NCI-H2196 (cell line): ENCODE measurements at regions not wholly inside any gene's neighbourhood (a gene's known extent, or its start where the extent isn't known, plus 50 kb on each side); places are given as distances from the start of the nearest gene placed in this dataset.

Source experiments
- DNase-seq: peaks from one replicate; lab custom pipeline; 2025; ENCODE audit not compliant: unreplicated experiment; lab: John Stamatoyannopoulos, UW

DNA sequence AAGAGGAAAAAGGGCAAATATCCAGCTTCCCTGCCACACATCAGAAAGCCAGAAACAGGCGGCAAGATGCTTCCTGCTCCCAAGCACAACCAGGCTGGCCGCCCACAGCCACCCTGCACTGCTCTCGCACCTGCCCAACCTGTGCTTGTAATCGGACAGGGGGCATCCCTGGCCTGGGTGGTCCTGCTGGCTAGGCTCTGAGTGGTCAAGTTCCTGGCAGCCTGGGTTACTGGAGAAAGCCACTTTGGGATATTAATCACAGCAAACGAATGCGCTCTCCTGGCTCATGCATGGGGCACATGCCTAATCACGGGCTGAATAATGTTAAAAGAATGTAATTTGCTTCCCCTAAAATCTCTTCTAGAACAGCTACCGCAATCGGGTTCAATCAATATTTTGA is 442.4 kb downstream of the MCTP2 start:
- no peak for DNase-seq

DNA sequence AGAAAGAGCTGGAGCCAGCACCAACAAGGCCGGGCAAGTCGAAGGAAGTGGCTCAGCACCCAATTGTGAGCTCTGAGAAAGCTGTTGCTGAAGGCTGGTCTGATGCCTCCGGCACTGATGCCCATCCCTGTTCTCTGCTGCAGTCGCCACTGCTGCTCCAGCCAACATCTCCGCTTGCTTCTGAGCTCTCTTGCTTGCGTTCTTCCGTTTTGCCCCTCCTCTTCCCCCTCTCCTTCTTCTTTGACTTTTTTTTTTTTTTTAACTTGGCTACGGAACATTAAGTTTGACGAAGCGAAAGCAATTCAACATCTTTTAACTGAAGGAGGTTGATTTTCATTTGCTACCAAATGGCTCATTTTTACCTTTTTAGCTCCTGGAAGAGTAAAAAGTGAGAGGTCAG is 442.9 kb downstream of the MCTP2 start:
- no peak for DNase-seq

DNA sequence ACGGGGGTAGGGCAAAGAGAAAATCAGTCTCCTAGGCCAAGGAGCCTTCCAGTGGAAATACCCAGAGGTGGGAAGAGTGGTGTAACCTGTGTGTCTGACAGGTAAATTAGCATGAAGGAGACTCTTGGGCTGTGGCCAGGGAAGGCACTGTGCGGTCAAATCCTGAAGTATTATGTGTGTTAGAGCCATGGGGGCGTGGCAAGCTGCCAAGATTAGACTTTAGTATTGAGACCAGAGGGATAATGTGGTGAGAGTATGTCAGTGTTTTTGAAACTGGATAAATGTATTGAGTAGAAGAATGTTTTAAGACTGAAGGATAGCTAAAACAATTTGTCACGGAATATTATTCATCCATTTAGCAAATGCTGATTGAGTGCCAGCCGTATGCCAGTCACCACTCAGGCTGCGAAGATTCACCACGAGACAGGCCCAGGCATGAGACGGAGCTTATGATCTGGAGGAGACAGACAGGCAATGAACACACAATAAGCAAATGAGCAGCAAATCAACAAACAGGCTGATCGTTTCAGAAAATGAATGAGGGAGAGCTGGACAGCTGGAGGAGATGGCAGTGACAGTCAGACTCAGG is 445.9 kb downstream of the MCTP2 start:
- no peak for DNase-seq

DNA sequence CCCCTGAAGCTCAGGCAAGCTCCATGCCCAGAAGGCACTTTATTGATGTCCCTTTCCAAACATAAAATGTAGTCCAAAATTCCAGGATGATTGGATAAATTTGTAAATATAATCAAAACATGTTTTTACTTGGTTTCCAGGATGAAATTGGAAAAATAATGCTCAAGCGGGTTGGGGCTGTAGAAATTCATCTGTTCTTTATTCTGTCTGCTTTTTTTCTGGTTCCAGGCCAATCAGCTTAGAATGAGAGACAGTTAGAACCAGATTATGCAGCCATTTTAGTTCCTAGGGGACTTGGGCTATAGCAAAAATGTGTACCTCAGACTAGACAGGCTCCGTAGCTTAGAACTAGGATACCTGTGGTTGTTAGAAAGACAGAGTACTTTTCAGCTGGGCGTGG is 450.8 kb downstream of the MCTP2 start:
- DNase-seq = no peak

DNA sequence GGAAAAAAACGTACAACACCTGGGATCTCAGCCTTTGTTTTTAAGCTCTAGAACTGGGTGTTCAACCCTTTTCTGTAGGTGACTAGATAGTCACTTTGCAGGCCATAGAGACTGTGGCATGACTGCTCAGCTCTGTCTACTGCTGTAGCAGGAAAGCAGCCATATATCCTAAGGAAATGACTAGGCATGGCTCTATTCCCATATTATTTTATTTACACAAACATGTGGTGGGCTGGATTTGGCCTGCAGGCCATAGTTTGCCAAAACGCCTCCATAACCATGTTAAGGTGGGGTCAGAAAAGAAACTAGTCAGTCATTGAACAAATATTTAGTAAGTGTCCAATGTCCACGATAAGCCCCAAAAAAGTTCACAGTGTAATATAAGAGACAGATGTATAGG is 452.5 kb downstream of the MCTP2 start:
- DNase-seq = no peak

DNA sequence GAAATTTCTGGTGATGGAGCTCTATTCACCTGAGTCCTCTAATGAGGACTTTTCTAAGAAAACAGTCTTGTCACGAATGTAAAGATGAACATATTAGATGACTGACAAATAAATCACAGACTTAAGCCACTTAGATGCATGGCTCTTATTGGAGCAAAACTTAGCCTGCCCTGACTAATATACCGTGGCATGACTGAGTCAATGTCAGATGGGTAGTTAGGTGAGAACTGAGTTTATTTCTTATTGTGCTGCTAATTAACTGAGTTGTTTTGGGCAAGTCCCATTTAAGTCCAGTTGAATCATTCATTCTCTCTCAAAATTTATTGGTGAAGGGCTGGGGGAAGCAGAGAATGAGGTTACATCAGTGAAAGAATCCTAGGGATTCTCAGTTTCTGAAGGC is 459.8 kb downstream of the MCTP2 start:
- no peak for DNase-seq

DNA sequence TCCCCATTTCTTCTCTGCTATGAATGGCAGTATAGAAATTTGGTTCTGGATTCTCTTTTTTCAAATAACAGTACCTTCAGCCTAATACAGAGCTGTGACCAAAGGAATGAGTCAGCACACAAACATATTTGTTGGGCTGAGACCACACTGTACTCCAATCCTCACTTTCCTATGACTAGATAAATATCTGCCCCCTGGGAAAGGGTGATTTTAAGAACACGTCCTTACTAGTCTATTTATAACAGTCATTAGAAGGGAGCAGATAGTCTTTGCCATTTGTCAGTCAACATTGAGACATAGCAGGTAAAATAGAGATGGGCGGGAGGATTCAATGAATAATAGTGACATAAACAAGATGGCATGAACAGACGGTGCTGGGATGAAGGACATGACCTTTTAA is 461.3 kb downstream of the MCTP2 start:
- no peak for DNase-seq

DNA sequence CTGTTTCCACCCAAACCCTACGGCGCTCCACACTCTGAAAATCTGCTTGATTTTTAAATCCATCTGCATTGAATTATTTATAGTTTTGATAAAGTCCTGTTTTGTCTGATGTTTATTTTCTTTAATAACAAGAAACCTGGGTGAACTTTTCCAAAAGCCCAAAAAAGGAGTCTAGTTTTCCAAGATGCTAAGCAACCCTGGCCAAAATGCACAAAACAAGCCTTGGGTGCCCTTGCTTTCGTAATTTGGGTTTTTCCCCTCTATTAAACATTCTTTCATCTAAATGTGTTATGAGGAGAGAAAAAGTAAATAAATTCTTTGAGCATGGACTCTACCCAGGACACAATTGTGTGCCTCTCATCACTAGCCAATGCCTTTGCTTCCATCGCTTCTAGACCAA is 468.9 kb downstream of the MCTP2 start:
- no peak for DNase-seq

DNA sequence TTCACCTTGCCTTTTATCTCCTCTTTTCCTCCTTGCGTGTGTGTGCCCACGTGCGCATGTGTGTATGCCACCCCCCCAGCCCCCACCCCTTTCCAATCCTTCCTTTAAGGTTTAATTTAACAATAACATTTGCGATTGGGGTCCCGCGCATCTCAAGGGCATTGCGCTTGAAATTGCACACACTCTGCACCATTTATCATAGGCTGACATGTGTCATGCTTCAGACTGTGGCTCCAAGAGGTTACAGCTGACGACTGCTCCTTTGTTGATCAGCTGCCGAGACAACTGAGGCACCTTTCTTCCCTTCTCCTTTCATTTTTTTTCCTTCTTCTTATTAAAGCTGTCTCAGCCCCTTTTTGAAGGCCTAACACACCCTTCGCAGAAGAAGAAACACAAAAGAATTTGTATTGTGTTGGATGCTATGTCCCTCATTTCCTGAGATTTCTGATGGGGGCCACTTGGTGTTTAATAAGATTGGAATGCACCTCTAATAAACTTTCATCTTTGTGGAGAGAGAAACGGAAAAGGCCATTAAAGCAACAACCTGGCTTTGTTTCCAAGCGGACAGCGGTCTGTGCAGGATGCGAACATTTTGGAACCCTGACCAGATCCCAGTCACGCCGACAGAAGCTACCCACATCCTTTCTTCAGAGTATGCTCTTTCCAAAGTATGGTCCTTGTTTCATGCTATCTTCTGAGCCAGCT is 470.1 kb downstream of the MCTP2 start:
- no peak for DNase-seq

DNA sequence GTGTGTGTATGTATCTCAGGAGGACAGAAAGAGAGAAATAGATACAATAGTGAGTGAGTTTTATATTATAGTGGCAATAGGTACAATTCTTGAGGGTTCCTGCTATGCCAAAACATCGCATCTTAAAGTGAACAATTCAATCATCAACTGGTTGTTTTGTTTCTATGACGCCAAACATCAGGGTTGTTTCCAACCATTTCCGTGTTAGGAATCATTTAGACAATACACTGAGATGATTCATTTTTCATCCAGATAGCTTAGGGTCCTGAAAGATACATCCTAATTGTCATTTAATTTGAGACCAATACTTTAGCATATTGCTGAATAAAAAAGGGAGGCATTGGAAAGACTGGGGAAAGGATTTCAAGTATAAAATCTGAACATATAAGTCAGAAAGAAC is 472.2 kb downstream of the MCTP2 start:
- no peak for DNase-seq

DNA sequence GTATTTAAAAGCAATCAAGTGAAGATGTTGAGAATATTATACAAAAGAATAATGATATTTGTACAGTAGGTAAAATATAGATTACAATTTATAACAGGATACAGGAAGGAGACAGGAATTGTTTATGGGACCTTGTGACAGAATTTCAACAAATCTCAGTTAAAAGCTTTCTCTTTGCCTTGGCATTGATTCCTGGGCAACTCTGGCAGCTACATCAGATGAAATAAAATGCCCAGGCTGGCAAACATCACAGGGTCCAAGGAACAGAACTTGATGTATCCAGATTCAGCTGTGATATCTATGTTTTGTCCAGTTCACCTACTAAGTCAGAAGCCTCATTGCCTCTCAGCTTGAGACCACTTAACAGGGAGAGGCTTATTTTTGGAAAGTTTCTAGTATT is 473.1 kb downstream of the MCTP2 start:
- DNase-seq = no peak

DNA sequence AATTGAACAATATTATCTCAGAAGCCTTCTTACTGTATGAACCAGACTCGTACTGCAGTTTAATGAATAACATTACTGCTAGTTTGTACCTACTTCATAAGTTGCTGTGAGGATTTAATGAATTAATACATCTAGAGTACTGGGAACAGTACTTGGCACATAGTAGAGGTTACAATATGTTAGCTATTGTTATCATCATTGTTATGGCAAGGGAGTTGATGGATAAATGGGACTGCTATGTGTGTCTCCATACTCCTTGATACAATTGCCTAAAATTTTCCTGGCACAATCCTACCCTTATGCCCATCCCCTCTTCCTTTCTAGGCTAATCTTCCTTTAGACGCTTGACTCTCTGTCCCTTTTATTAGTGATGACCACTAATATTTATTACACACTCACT is 473.6 kb downstream of the MCTP2 start:
- DNase-seq = no peak

DNA sequence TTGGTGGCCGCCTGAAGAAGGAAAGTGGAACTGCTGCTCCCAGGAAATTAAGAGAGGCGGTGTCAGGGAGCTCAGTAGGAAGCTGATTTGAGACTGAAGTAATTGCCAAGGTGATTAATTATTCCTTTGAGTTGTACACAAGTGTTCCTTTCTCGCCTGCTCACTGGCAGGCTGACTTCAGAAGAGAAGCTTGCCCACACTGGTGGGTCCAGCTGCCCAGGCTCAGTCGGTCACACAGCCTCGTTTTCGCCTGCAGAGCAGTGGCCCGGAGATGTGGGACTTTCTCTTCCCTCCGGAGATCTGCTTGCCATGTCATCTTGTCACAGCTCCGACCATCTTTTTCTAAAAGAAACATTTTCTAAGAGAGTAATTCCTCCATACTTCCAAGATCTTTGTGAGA is 478.0 kb downstream of the MCTP2 start:
- no peak for DNase-seq

DNA sequence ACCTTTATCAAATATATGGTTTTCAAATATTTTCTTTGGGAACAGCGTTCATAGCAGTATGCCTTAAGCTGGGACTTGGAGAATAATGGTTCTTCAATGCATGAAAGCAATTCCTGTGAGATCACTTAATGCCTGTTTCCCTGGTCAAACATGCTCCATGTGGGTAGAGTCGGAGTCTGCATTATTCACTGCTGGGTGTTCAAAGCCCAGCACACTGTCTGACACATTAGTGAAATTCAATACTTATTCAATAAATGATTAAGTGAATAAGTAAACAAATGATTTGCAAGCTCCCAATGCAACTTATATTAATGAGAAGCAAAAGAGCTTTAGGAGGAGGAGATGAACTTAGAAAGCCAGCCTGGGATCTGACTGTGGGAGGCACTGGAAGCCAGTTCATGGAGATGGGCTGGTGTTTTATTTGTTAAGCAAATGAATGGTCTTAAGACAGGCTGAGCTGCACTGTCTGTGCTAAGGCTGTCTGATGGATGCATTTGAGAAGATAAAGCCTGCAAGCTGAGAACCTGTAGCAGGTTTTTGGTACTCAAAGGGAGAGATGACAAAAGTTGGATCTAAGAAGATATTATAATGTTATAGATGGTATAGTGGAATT is 490.8 kb downstream of the MCTP2 start:
- DNase-seq = no peak

DNA sequence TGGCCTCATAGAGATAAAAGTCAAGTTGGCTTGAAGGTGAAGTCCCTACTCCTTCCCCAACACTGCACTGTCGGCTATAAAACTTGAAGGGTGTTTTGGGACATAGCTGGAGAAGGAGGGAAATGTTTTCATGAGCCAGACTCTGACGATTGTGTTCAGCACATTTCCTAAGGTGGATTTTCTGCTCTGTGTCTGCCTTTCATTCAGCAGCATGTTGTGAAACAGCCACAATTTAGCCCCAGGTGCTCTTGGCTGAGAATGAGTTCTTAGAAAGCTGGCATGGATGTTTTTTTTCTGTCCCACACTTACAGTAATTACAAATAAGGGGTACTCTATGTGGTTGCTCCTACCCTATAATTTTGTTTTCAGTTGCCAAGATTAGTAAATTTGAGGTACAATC is 492.4 kb downstream of the MCTP2 start:
- no peak for DNase-seq

DNA sequence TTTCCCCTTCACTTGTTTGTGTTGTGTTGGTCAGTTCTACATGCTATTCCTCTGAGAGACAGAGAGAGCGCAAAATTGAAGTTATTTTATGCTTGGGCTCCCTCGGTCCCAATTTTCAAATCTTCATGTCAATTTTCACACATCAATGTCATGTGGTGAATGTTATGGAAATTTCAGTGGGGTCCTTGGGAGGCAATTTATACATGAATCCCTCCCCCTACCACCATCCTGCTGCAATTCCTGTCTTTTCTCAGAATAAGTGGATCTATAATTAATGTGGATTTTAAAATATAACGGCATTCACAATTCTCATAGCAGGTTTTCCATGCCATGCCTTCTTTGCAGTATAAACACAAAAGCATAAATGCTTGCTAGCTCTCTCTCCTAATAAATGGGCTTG is 499.9 kb downstream of the MCTP2 start:
- no peak for DNase-seq

DNA sequence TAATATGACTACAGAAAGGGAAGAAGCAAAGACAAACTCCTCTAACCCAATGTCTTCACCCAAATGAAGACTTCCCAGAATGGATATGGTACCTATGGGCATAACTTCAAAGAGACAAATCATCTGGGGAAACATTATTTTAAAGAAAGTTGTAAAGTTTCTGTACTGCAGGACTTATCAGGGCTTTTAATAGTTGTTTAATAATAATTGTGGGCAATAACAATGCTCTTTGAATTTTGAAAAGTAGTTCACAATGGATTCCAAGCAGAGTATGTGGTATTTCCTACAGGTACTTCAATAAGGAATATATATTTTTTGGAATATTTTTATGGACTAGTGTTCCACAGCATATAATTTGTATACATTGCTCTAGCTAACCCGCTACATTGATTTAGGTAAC is 503.1 kb downstream of the MCTP2 start:
- no peak for DNase-seq

DNA sequence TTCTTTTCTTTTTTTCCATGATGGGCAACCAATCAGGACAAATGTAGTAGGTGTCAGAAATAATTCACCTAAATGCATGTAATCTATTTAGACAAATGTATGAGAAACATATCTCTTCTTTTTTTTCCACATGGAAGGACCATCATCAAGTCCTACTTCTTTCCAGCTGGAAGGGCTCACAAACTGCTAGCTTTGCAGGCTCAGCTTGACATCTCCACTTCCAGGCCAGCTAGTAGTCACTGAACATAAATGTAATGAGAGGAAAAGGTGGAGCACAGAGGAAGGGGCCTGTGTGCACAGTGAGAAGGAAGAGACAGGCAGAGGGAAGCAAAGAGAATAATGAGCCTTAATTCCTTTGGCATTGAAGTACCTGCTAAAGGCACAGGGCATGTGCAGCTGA is 504.9 kb downstream of the MCTP2 start:
- no peak for DNase-seq

DNA sequence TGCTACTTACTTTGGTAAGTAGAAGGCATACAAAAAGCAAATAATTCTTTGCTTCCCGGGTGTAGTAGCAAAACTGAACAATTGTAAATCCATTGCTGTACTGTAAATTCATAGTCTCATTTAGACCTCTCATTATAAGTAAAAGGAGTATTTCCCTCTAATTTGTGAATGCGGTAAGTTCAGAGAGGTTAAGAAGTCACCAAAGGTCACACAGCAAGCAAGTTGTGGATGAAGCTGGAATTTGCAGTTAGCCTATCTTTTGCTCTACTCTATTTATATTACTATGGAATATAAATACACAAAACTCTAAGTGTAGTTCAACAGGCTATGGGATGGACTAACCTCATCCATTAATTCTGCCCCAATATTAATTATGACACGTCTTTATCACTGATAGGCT is 508.3 kb downstream of the MCTP2 start:
- no peak for DNase-seq

DNA sequence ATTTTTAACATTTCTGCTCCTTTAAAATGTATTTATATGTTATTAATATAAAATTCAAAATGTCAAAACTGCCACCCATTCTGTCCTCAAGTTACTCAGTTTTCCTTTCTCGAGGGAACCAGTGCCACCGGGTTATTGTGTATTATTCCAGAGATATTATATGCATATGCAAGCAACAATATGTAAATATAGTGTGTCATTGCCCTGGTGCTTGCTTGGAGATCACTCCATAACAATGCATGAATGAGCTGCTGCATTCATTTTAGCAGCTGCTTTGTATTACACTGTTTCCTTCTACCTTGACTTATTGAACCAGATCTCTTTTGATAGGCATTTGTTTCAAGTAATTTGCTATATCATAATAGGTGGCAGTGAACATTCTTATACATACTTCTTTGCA is 509.1 kb downstream of the MCTP2 start:
- no peak for DNase-seq

DNA sequence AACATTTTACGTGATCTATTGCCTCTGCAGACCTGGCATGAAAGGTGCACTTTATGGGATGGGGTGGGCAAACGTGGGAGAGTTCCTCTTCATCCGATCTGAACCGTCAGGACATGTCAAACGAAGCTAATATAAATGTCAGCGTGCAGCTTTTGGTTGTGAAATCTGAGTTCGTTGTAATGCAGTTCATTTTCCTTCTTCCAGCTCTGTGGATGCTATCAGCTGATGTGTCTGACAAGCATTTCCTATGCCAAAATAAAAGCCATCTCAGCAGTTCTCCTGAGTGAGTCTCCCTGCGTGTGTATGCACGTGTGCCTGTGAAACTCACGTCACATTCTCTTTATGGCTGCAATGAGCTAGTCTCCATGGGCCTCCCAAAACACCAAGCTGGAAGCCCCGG is 512.3 kb downstream of the MCTP2 start:
- DNase-seq = no peak

DNA sequence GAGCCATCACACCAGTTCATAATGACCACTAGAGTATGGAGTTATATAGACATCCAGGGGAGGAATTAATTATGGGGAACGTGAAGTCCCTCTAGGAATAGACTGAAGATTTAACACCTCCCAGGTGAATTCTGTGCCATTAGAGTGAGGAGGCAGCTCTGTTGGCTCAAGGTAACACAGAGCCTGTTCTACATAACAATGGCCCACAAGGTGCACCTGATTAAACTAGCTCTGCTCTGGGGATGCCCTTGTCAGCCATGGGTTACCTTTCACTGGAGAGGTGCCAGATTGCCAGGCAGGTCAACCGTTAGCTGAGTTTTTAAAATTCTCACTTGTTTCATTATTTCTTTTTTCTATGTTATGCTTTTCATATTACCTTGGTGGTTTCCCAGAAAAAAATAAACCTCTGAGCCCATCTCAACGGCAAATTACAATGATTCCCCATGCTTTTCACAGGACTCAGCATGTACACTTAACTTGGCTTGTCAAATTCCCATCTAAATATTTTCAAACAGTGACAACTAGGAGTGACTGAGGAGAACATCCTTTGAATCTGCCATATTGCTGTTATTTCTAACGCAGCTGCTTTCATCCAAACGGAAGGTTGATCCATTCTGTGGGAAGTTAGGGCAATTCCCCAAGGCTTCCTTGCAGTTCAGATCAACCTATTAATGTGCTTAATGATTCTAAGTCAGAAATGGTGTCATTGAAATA is 512.9 kb downstream of the MCTP2 start:
- DNase-seq = no peak
